C4-2B (cell line): ENCODE measurements at regions not wholly inside any gene's neighbourhood (a gene's known extent, or its start where the extent isn't known, plus 50 kb on each side); places are given as distances from the start of the nearest gene placed in this dataset.

ENCODE experiments used
- ZFX ChIP-seq: fragments of 450-650 bp; IDR thresholded peaks from 2 replicates; pipeline ENCODE4 v1.6.1; 2017
- TF ChIP-seq, protein P1 (sequence below): fragments of 450-650 bp; conservative IDR thresholded peaks from 2 replicates; pipeline ENCODE4 v1.5.1; 2017; ENCODE audit warnings: mild to moderate bottlenecking

DNA sequence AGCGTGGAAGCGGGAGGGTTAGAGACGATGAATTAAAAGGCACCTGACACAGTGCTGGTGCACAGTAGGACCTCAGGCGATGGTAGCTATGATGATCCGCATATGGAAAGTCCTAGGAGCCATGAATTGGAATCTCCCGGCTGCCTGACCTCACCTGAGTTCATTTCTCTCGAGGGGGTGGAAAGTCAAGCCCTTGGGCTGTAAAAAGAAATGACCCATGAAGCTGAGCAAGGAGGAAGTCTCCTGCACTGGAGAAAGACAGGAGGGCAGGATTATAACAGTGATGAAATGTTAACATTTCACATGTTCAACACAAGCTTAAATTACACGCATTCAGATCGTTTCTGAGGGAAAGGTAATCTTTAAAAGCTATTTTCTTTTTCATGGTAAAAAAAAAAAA, 481.2 kb downstream of the MATN1 start:
- TF ChIP-seq ZFX: no peak
- TF ChIP-seq, protein P1, sequence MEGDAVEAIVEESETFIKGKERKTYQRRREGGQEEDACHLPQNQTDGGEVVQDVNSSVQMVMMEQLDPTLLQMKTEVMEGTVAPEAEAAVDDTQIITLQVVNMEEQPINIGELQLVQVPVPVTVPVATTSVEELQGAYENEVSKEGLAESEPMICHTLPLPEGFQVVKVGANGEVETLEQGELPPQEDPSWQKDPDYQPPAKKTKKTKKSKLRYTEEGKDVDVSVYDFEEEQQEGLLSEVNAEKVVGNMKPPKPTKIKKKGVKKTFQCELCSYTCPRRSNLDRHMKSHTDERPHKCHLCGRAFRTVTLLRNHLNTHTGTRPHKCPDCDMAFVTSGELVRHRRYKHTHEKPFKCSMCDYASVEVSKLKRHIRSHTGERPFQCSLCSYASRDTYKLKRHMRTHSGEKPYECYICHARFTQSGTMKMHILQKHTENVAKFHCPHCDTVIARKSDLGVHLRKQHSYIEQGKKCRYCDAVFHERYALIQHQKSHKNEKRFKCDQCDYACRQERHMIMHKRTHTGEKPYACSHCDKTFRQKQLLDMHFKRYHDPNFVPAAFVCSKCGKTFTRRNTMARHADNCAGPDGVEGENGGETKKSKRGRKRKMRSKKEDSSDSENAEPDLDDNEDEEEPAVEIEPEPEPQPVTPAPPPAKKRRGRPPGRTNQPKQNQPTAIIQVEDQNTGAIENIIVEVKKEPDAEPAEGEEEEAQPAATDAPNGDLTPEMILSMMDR: no peak
